Liver (tissue), 3 donors: ENCODE measurements at regions not wholly inside any gene's neighbourhood (a gene's known extent, or its start where the extent isn't known, plus 50 kb on each side); places are given as distances from the start of the nearest gene placed in this dataset.

Experiments used
- HNF4A ChIP-seq, 2 donors: conservative IDR thresholded peaks; 2 replicates each; pipeline ENCODE4 v1.6.1; 2016; ENCODE audit warnings: antibody characterized with exemption in 2 of 2, mild to moderate bottlenecking in 2 of 2
- JUND ChIP-seq, 2 donors: IDR thresholded peaks; 2 replicates each; pipeline ENCODE4 v1.6.1; 2016; ENCODE audit warnings: antibody characterized with exemption in 2 of 2
- MAX ChIP-seq: IDR thresholded peaks from 2 replicates; pipeline ENCODE4 v1.6.1; 2016; ENCODE audit warnings: antibody characterized with exemption
- RXRA ChIP-seq, 2 donors: IDR thresholded peaks; 2 replicates each; pipeline ENCODE4 v1.6.1; 2017 to 2018; ENCODE audit warnings: antibody characterized with exemption in 2 of 2, mild to moderate bottlenecking in 1 of 2
- SP1 ChIP-seq: IDR thresholded peaks from 2 replicates; pipeline ENCODE4 v1.6.1; 2018; ENCODE audit warnings: antibody characterized with exemption, mild to moderate bottlenecking
- TAF1 ChIP-seq: conservative IDR thresholded peaks from 2 replicates; pipeline ENCODE4 v1.6.1; 2016; ENCODE audit warnings: antibody characterized with exemption, mild to moderate bottlenecking
- YY1 ChIP-seq: IDR thresholded peaks from 2 replicates; pipeline ENCODE4 v1.6.1; 2016; ENCODE audit warnings: antibody characterized with exemption, mild to moderate bottlenecking
- TF ChIP-seq, protein P1 (sequence below): fragments of 150-350 bp; IDR thresholded peaks from 2 replicates; pipeline ENCODE4 v1.5.1; 2017; ENCODE audit warnings: improper control_type of control experiment, low read depth, low read length; ENCODE audit not compliant: missing input control
- TF ChIP-seq, protein P2 (sequence below): IDR thresholded peaks from 2 replicates; pipeline ENCODE4 v1.6.1; 2016; ENCODE audit warnings: antibody characterized with exemption
- TF ChIP-seq, protein P3 (sequence below): IDR thresholded peaks from 2 replicates; pipeline ENCODE4 v1.6.1; 2016; ENCODE audit warnings: antibody characterized with exemption, mild to moderate bottlenecking
- donor health status: healthy.
- donor health status: healthy.

DNA sequence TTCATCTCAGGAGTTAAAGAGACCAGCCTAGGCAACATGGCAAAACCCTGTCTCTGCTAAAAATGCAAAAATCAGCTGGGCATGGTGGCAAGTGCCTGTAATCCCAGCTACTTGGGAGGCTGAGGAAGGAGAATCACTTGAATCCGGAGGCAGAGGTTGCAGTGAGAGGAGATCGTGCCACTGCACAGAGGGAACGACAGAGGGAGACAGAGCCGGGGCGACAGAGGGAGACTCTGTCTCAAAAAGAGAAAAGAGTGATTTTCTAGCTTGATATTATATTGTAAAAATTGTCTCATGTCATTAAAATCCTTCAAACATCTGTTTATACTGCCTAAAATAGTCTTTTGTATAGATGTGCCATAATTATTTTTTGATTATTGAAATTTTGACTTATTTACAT, 225.4 kb upstream of the AGA start:
- TF ChIP-seq, protein P1, sequence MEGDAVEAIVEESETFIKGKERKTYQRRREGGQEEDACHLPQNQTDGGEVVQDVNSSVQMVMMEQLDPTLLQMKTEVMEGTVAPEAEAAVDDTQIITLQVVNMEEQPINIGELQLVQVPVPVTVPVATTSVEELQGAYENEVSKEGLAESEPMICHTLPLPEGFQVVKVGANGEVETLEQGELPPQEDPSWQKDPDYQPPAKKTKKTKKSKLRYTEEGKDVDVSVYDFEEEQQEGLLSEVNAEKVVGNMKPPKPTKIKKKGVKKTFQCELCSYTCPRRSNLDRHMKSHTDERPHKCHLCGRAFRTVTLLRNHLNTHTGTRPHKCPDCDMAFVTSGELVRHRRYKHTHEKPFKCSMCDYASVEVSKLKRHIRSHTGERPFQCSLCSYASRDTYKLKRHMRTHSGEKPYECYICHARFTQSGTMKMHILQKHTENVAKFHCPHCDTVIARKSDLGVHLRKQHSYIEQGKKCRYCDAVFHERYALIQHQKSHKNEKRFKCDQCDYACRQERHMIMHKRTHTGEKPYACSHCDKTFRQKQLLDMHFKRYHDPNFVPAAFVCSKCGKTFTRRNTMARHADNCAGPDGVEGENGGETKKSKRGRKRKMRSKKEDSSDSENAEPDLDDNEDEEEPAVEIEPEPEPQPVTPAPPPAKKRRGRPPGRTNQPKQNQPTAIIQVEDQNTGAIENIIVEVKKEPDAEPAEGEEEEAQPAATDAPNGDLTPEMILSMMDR, result peak; percentile 12
- TF ChIP-seq JUND (IDR thresholded peaks at IDR 0.05) (no peak), HNF4A (conservative IDR thresholded peaks at IDR 0.05) (no peak), MAX (no peak), SP1 (no peak), YY1 (no peak), TAF1 (no peak), RXRA (IDR thresholded peaks at IDR 0.05) (no peak)
- TF ChIP-seq, protein P2, sequence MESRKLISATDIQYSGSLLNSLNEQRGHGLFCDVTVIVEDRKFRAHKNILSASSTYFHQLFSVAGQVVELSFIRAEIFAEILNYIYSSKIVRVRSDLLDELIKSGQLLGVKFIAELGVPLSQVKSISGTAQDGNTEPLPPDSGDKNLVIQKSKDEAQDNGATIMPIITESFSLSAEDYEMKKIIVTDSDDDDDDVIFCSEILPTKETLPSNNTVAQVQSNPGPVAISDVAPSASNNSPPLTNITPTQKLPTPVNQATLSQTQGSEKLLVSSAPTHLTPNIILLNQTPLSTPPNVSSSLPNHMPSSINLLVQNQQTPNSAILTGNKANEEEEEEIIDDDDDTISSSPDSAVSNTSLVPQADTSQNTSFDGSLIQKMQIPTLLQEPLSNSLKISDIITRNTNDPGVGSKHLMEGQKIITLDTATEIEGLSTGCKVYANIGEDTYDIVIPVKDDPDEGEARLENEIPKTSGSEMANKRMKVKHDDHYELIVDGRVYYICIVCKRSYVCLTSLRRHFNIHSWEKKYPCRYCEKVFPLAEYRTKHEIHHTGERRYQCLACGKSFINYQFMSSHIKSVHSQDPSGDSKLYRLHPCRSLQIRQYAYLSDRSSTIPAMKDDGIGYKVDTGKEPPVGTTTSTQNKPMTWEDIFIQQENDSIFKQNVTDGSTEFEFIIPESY, result no peak
- TF ChIP-seq, protein P3, sequence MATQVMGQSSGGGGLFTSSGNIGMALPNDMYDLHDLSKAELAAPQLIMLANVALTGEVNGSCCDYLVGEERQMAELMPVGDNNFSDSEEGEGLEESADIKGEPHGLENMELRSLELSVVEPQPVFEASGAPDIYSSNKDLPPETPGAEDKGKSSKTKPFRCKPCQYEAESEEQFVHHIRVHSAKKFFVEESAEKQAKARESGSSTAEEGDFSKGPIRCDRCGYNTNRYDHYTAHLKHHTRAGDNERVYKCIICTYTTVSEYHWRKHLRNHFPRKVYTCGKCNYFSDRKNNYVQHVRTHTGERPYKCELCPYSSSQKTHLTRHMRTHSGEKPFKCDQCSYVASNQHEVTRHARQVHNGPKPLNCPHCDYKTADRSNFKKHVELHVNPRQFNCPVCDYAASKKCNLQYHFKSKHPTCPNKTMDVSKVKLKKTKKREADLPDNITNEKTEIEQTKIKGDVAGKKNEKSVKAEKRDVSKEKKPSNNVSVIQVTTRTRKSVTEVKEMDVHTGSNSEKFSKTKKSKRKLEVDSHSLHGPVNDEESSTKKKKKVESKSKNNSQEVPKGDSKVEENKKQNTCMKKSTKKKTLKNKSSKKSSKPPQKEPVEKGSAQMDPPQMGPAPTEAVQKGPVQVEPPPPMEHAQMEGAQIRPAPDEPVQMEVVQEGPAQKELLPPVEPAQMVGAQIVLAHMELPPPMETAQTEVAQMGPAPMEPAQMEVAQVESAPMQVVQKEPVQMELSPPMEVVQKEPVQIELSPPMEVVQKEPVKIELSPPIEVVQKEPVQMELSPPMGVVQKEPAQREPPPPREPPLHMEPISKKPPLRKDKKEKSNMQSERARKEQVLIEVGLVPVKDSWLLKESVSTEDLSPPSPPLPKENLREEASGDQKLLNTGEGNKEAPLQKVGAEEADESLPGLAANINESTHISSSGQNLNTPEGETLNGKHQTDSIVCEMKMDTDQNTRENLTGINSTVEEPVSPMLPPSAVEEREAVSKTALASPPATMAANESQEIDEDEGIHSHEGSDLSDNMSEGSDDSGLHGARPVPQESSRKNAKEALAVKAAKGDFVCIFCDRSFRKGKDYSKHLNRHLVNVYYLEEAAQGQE, result no peak
